AG10803 (cell line): ENCODE measurements at regions not wholly inside any gene's neighbourhood (a gene's known extent, or its start where the extent isn't known, plus 50 kb on each side); places are given as distances from the start of the nearest gene placed in this dataset.

Source experiments
- DNase-seq: peaks from one replicate; pipeline ENCODE4 v3.0.0; 2010; ENCODE audit warnings: low read depth
- H3K4me3 ChIP-seq: 2 replicates; pipeline ENCODE4 v1.5.1; 2011; ENCODE audit warnings: mild to moderate bottlenecking, low read length, control low read depth
- CTCF ChIP-seq: conservative IDR thresholded peaks from 2 replicates; pipeline ENCODE4 v1.5.1; 2011; ENCODE audit warnings: mild to moderate bottlenecking, low read length, control low read depth, inconsistent platforms

- H3K4me3 ChIP-seq, result no peak overlapping the region
- no peak for TF ChIP-seq CTCF
- DNase-seq, result no peak
Measured at GRCh38 chr2:122816803-122817202, 1061.4 kb downstream of the TSN start.

- DNase-seq, result no peak
- no peak for TF ChIP-seq CTCF
- no peak overlapping the region for H3K4me3 ChIP-seq
Measured at GRCh38 chr2:122822319-122822718, 1066.9 kb downstream of the TSN start.

- no peak overlapping the region for H3K4me3 ChIP-seq
- no peak for TF ChIP-seq CTCF
- no peak for DNase-seq
Measured at GRCh38 chr2:122830157-122830556, 1074.7 kb downstream of the TSN start.

GRCh38 chr2:122831649-122832048 is 1076.2 kb downstream of the TSN start:
- DNase-seq, result no peak
- no peak for TF ChIP-seq CTCF
- no peak overlapping the region for H3K4me3 ChIP-seq

GRCh38 chr2:122843503-122843902 is 1088.1 kb downstream of the TSN start:
- no peak for DNase-seq
- H3K4me3 ChIP-seq, result no peak overlapping the region
- no peak for TF ChIP-seq CTCF

- TF ChIP-seq CTCF, result no peak
- no peak for DNase-seq
- no peak overlapping the region for H3K4me3 ChIP-seq
Measured at GRCh38 chr2:122851161-122851560, 1095.7 kb downstream of the TSN start.

- DNase-seq, result no peak
- TF ChIP-seq CTCF, result no peak
- H3K4me3 ChIP-seq, result no peak overlapping the region
Measured at GRCh38 chr2:122851972-122852531, 1096.6 kb downstream of the TSN start.
